GM23338 (cell line): ENCODE measurements at regions not wholly inside any gene's neighbourhood (a gene's known extent, or its start where the extent isn't known, plus 50 kb on each side); places are given as distances from the start of the nearest gene placed in this dataset.

Experiments
- ATAC-seq: fragments of 200-7000 bp; cut with Tn5 transposase; 3 replicates; pipeline ENCODE4 v1.9.1; 2020
- DNase-seq: peaks from one replicate; pipeline ENCODE4 v3.0.0-alpha.2; 2015; ENCODE audit warnings: low spot score
- H2AFZ ChIP-seq: fragments of 200-600 bp; sonication (generic); 2 replicates; pipeline ENCODE4 v1.8.0; 2016; ENCODE audit warnings: antibody characterized with exemption, mild to moderate bottlenecking, moderate library complexity
- H3F3A ChIP-seq: fragments of 200-600 bp; sonication (generic); replicated peaks from 2 replicates; pipeline ENCODE4 v1.8.0; 2017; ENCODE audit warnings: antibody characterized with exemption, mixed run types, low read depth
- H3K27ac ChIP-seq: fragments of 200-600 bp; sonication (generic); 2 replicates; pipeline ENCODE4 v1.6.1; 2016; ENCODE audit warnings: low read depth
- H3K27me3 ChIP-seq: fragments of 200-600 bp; sonication (generic); 2 replicates; pipeline ENCODE4 v1.8.0; 2016; ENCODE audit warnings: mild to moderate bottlenecking, mixed run types, moderate library complexity; ENCODE audit not compliant: insufficient read depth
- H3K36me3 ChIP-seq: fragments of 200-600 bp; sonication (generic); 2 replicates; pipeline ENCODE4 v1.8.0; 2016; ENCODE audit warnings: mild to moderate bottlenecking; ENCODE audit not compliant: insufficient read depth
- H3K4me1 ChIP-seq: fragments of 200-600 bp; sonication (generic); 2 replicates; pipeline ENCODE4 v1.8.0; 2016; ENCODE audit warnings: mild to moderate bottlenecking, moderate library complexity; ENCODE audit not compliant: insufficient read depth
- H3K4me2 ChIP-seq: fragments of 200-600 bp; sonication (generic); 2 replicates; pipeline ENCODE4 v1.7.1; 2017; ENCODE audit warnings: mixed run types
- H3K4me3 ChIP-seq: fragments of 200-600 bp; sonication (generic); 2 replicates; pipeline ENCODE4 v1.6.1; 2016; ENCODE audit warnings: mixed run types
- H3K79me2 ChIP-seq: fragments of 200-600 bp; sonication (generic); replicated peaks from 2 replicates; pipeline ENCODE4 v1.8.0; 2017; ENCODE audit warnings: mild to moderate bottlenecking; ENCODE audit not compliant: insufficient read depth
- H3K9me2 ChIP-seq: fragments of 200-600 bp; sonication (generic); 2 replicates; pipeline ENCODE4 v1.8.0; 2017; ENCODE audit not compliant: insufficient read depth
- H4K20me1 ChIP-seq: fragments of 200-600 bp; sonication (generic); replicated peaks from 2 replicates; pipeline ENCODE4 v1.8.0; 2017; ENCODE audit warnings: mild to moderate bottlenecking; ENCODE audit not compliant: insufficient read depth
- H3K27ac Mint-ChIP-seq: 2 replicates; pipeline ENCODE4 v1.8.0; 2020; ENCODE audit warnings: inconsistent platforms, mild to moderate bottlenecking, moderate library complexity, mixed read lengths
- H3K27me3 Mint-ChIP-seq: 3 replicates; pipeline ENCODE4 v1.8.0; 2022; ENCODE audit warnings: low read depth, mild to moderate bottlenecking, moderate library complexity, mixed read lengths, inconsistent platforms; ENCODE audit not compliant: insufficient read depth, poor library complexity
- H3K36me3 Mint-ChIP-seq: 3 replicates; pipeline ENCODE4 v1.8.0; 2021; ENCODE audit warnings: low read depth, mild to moderate bottlenecking, inconsistent platforms, moderate library complexity, mixed read lengths
- H3K4me1 Mint-ChIP-seq: 3 replicates; pipeline ENCODE4 v1.8.0; 2020; ENCODE audit warnings: mild to moderate bottlenecking, inconsistent platforms, mixed read lengths
- H3K4me3 Mint-ChIP-seq: 3 replicates; pipeline ENCODE4 v1.8.0; 2021; ENCODE audit warnings: moderate library complexity, mild to moderate bottlenecking, inconsistent platforms, mixed read lengths
- H3K9me3 Mint-ChIP-seq: 3 replicates; pipeline ENCODE4 v1.8.0; 2020; ENCODE audit warnings: moderate library complexity, mild to moderate bottlenecking, inconsistent platforms, mixed read lengths
- CREB1 ChIP-seq: fragments of 250-450 bp; sonication (Bioruptor Pico); IDR thresholded peaks from 2 replicates; pipeline ENCODE4 v1.5.0; 2020; ENCODE audit warnings: low read depth, mild to moderate bottlenecking, moderate library complexity
- CTCF ChIP-seq, 2 experiments: fragments of 200-600 bp in 1 of 2; sonication (generic) in 1 of 2; conservative IDR thresholded peaks; 2 replicates each; pipeline versions ENCODE4 v1.5.1 to v1.6.1; 2016 to 2017; ENCODE audit warnings: antibody characterized with exemption in 2 of 2, low read depth in 2 of 2, mild to moderate bottlenecking in 2 of 2, moderate library complexity in 1 of 2
- EZH2 ChIP-seq: fragments of 200-600 bp; sonication (generic); IDR thresholded peaks from one replicate; pipeline ENCODE4 v1.8.0; 2017; ENCODE audit warnings: antibody characterized with exemption, mild to moderate bottlenecking, low read depth; ENCODE audit not compliant: unreplicated experiment
- EZH2phosphoT487 ChIP-seq: fragments of 200-600 bp; sonication (generic); IDR thresholded peaks from one replicate; pipeline ENCODE4 v1.8.1; 2018; ENCODE audit warnings: antibody characterized with exemption; ENCODE audit not compliant: unreplicated experiment
- NANOG ChIP-seq: IDR thresholded peaks from 2 replicates; pipeline ENCODE4 v1.6.1; 2016; ENCODE audit warnings: antibody characterized with exemption, borderline replicate concordance
- POLR2AphosphoS5 ChIP-seq: IDR thresholded peaks from 2 replicates; pipeline ENCODE4 v1.6.1; 2016; ENCODE audit warnings: antibody characterized with exemption, low read depth
- REST ChIP-seq: IDR thresholded peaks from one replicate; pipeline ENCODE4 v1.6.1; 2018; ENCODE audit warnings: antibody characterized with exemption; ENCODE audit not compliant: unreplicated experiment
- STAT1 ChIP-seq: IDR thresholded peaks from one replicate; pipeline ENCODE4 v1.6.1; 2016; ENCODE audit warnings: antibody characterized with exemption; ENCODE audit not compliant: unreplicated experiment
- ZNF114 ChIP-seq: fragments of 250-450 bp; sonication (Bioruptor Pico); IDR thresholded peaks from 2 replicates; pipeline ENCODE4 v1.5.0; 2020; ENCODE audit warnings: mild to moderate bottlenecking, moderate library complexity
- ZNF331 ChIP-seq: fragments of 250-450 bp; sonication (Bioruptor Pico); IDR thresholded peaks from 2 replicates; pipeline ENCODE4 v1.5.0; 2020; ENCODE audit warnings: low read depth, mild to moderate bottlenecking, moderate library complexity
- ZNF462 ChIP-seq: fragments of 250-450 bp; sonication (Bioruptor Pico); IDR thresholded peaks from 2 replicates; pipeline ENCODE4 v1.5.0; 2020; ENCODE audit warnings: mild to moderate bottlenecking, moderate library complexity

- TF ChIP-seq CTCF (conservative IDR thresholded peaks at IDR 0.05; ENCODE audit: low read depth in 2 of 2) (no peak), ZNF331 (CRISPR knock-in tag) (no peak), NANOG (no peak), CREB1 (CRISPR knock-in tag) (no peak)
Observed at GRCh38 chr17:62899361-62899760, 66.7 kb upstream of the TANC2 start (continued).

- no peak for ATAC-seq
- no peaks in the 10 kb centered on the region for H3K36me3 Mint-ChIP-seq
- Histone ChIP-seq H3F3A (no peaks in the 10 kb centered on the region), H3K79me2 (no peaks in the 10 kb centered on the region), H3K36me3 (no peaks in the 10 kb centered on the region), H2AFZ (peak overlapping the region; percentile 81), H3K4me1 (0 out of 2 replicates have a peak, but pooled peaks cover 9% of the 10 kb centered on the region), H3K4me3 (no peak overlapping the region), H3K4me2 (no peak overlapping the region), H4K20me1 (no peaks in the 10 kb centered on the region), H3K27ac (no peak overlapping the region), H3K27me3 (no peaks in the 10 kb centered on the region), H3K9me2 (no peaks in the 10 kb centered on the region)
- H3K27ac Mint-ChIP-seq, result no peak overlapping the region
- peaks cover 13% of the 10 kb centered on the region for H3K4me1 Mint-ChIP-seq
- H3K4me3 Mint-ChIP-seq, result no peak overlapping the region
- DNase-seq, result no peak
- H3K9me3 Mint-ChIP-seq, result no peaks in the 10 kb centered on the region; the same call in 2 of the 3 replicates
- H3K27me3 Mint-ChIP-seq, result peaks cover 3% of the 10 kb centered on the region
- no peak for TF ChIP-seq ZNF114
- no peak for TF ChIP-seq EZH2
- TF ChIP-seq ZNF462 (CRISPR knock-in tag), result no peak
- TF ChIP-seq STAT1, result no peak
- TF ChIP-seq NANOG, result no peak
- TF ChIP-seq EZH2phosphoT487, result no peak
- no peak for TF ChIP-seq REST
- TF ChIP-seq ZNF331 (CRISPR knock-in tag), result no peak
- TF ChIP-seq POLR2AphosphoS5, result no peak
- no peak for TF ChIP-seq CTCF (conservative IDR thresholded peaks at IDR 0.05; ENCODE audit: low read depth in 2 of 2)
Observed at GRCh38 chr17:62898239-62898864, 67.7 kb upstream of the TANC2 start.
